HG03460 (cell line): ENCODE measurements at regions not wholly inside any gene's neighbourhood (a gene's known extent, or its start where the extent isn't known, plus 50 kb on each side); places are given as distances from the start of the nearest gene placed in this dataset.

ENCODE experiments used
- ATAC-seq: cut with Tn5 transposase; IDR thresholded peaks from one replicate; pipeline ENCODE4 v1.9.1; 2021; ENCODE audit not compliant: unreplicated experiment

GRCh38 chr6:90435207-90435899, 138.7 kb upstream of the BACH2 start:
- ATAC-seq = no peak

- ATAC-seq = no peak
These were observed 137.5 kb upstream of the BACH2 start for GRCh38 chr6:90434094-90434493.

GRCh38 chr6:90432937-90433336, 136.3 kb upstream of the BACH2 start:
- no peak for ATAC-seq

GRCh38 chr6:90432041-90432775, 135.6 kb upstream of the BACH2 start:
- no peak for ATAC-seq

- ATAC-seq = no peak
These were observed 134.9 kb upstream of the BACH2 start for GRCh38 chr6:90431576-90431975.

GRCh38 chr6:90429713-90430112, 133.1 kb upstream of the BACH2 start:
- no peak for ATAC-seq

GRCh38 chr6:90428514-90428913, 131.9 kb upstream of the BACH2 start:
- no peak for ATAC-seq

- ATAC-seq = peak; percentile 99
These were observed 128.6 kb upstream of the BACH2 start for GRCh38 chr6:90425161-90425641.

GRCh38 chr6:90424580-90424979, 127.9 kb upstream of the BACH2 start:
- no peak for ATAC-seq

GRCh38 chr6:90421666-90422065, 125.0 kb upstream of the BACH2 start:
- no peak for ATAC-seq

- ATAC-seq = no peak
These were observed 123.9 kb upstream of the BACH2 start for GRCh38 chr6:90420500-90420899.

GRCh38 chr6:90417385-90417784, 120.7 kb upstream of the BACH2 start:
- ATAC-seq = no peak

- ATAC-seq = no peak
These were observed 119.7 kb upstream of the BACH2 start for GRCh38 chr6:90416322-90416721.

GRCh38 chr6:90415178-90415577, 118.5 kb upstream of the BACH2 start:
- ATAC-seq = no peak

GRCh38 chr6:90414352-90414751, 117.7 kb upstream of the BACH2 start:
- ATAC-seq = no peak

GRCh38 chr6:90413867-90414266, 117.2 kb upstream of the BACH2 start:
- no peak for ATAC-seq

- ATAC-seq = no peak
These were observed 116.8 kb upstream of the BACH2 start for GRCh38 chr6:90413396-90413795.

- no peak for ATAC-seq
These were observed 116.1 kb upstream of the BACH2 start for GRCh38 chr6:90412538-90413369.

GRCh38 chr6:90411292-90411781, 114.7 kb upstream of the BACH2 start:
- peak; percentile 89 for ATAC-seq

- no peak for ATAC-seq
These were observed 113.1 kb upstream of the BACH2 start for GRCh38 chr6:90409700-90410099.

- no peak for ATAC-seq
These were observed 110.3 kb upstream of the BACH2 start for GRCh38 chr6:90406957-90407356.
